Upper lobe of left lung (tissue), 6 donors: ENCODE measurements at regions not wholly inside any gene's neighbourhood (a gene's known extent, or its start where the extent isn't known, plus 50 kb on each side); places are given as distances from the start of the nearest gene placed in this dataset.

Experiments used
- ATAC-seq, 2 donors: fragments of 200-7000 bp; cut with Tn5 transposase; one replicate each; pipeline ENCODE4 v1.9.1; 2022; ENCODE audit warnings: mild to moderate bottlenecking in 2 of 2, moderate library complexity in 2 of 2; ENCODE audit not compliant: low FRiP score in 2 of 2
- DNase-seq, 2 donors: peaks; one replicate each; pipeline ENCODE4 v3.0.0-alpha.2; 2019 to 2020
- H3K27ac ChIP-seq, 4 donors: fragments of 200-600 bp; sonication (generic); one replicate each; pipeline ENCODE4 v1.5.1; 2016 to 2019
- H3K27me3 ChIP-seq, 4 donors: fragments of 200-600 bp; sonication (generic); one replicate each; pipeline ENCODE4 v1.5.1; 2017 to 2019
- H3K36me3 ChIP-seq, 4 donors: fragments of 200-600 bp; sonication (generic); one replicate each; pipeline ENCODE4 v1.5.1; 2016 to 2019
- H3K4me1 ChIP-seq, 4 donors: fragments of 200-600 bp; sonication (generic); one replicate each; pipeline ENCODE4 v1.5.1; 2018 to 2019
- H3K4me3 ChIP-seq, 4 donors: fragments of 200-600 bp; sonication (generic); one replicate each; pipeline ENCODE4 v1.5.1; 2017 to 2019; ENCODE audit warnings: mild to moderate bottlenecking in 2 of 4, moderate library complexity in 1 of 4
- H3K9me3 ChIP-seq, 4 donors: fragments of 200-600 bp; sonication (generic); one replicate each; pipeline ENCODE4 v1.5.1; 2018 to 2019
- CTCF ChIP-seq, 6 experiments: fragments of 450-650 bp in 4 of 6; fragments of 200-600 bp in 2 of 6; sonication (generic) in 2 of 6; IDR thresholded peaks; one replicate each; pipeline ENCODE4 v1.5.1; 2016 to 2019; ENCODE audit warnings: antibody characterized with exemption in 6 of 6
- EP300 ChIP-seq, 4 donors: sonication (generic); formaldehyde crosslinking; IDR thresholded peaks; one replicate each; pipeline ENCODE4 v1.5.1; 2017; ENCODE audit warnings: antibody characterized with exemption in 4 of 4, control low read depth in 2 of 4
- POLR2A ChIP-seq, 4 donors: fragments of 450-650 bp; IDR thresholded peaks; one replicate each; pipeline ENCODE4 v1.5.1; 2016 to 2017; ENCODE audit warnings: antibody characterized with exemption in 4 of 4, mild to moderate bottlenecking in 2 of 4
- POLR2AphosphoS5 ChIP-seq, 2 donors: sonication (generic); formaldehyde crosslinking; IDR thresholded peaks; one replicate each; pipeline ENCODE4 v1.5.1; 2017; ENCODE audit warnings: antibody characterized with exemption in 2 of 2
- WGBS, 2 donors: methylation state at CpG; one replicate each; pipeline ENCODE4 v1.1.5; 2017 to 2018; 5-methylcytosine and 5-hydroxymethylcytosine counted together
- donor health status: DM: no; HTN: no; CAD: no; lungs with moderate emphysema.
- donor health status: DM: no; HTN: yes; CAD: no; lungs with severe emphysema.

GRCh38 chr2:18092760-18093159, 214.3 kb downstream of the KCNS3 start:
- WGBS, 2 donors = 84 to 93% methylated on average over 1 of the region's 1 CpG
- Histone ChIP-seq H3K36me3 (no peaks in the 10 kb centered on the region), H3K4me1 (peaks cover 0 to 3% (median 0%) of the 10 kb centered on the region in 4 donors), H3K27me3 (no peaks in the 10 kb centered on the region), H3K4me3 (no peak overlapping the region), H3K27ac (no peak overlapping the region), H3K9me3 (no peaks in the 10 kb centered on the region)
- DNase-seq = no peak
- no peak for TF ChIP-seq EP300 (IDR thresholded peaks at IDR 0.05)
- no peak for TF ChIP-seq POLR2A (IDR thresholded peaks at IDR 0.05)
- TF ChIP-seq CTCF (IDR thresholded peaks at IDR 0.05) = no peak
- no peak for TF ChIP-seq POLR2AphosphoS5 (IDR thresholded peaks at IDR 0.05)
- ATAC-seq = no peak

GRCh38 chr2:18085593-18085992, 207.1 kb downstream of the KCNS3 start:
- no peaks in the 10 kb centered on the region for H3K9me3 ChIP-seq
- no peak for ATAC-seq
- no peak overlapping the region for H3K4me3 ChIP-seq
- H3K36me3 ChIP-seq = no peaks in the 10 kb centered on the region
- H3K27ac ChIP-seq = no peak overlapping the region
- TF ChIP-seq EP300 (IDR thresholded peaks at IDR 0.05) = no peak
- no peak for TF ChIP-seq POLR2AphosphoS5 (IDR thresholded peaks at IDR 0.05)
- TF ChIP-seq CTCF (IDR thresholded peaks at IDR 0.05) = no peak
- no peak for TF ChIP-seq POLR2A (IDR thresholded peaks at IDR 0.05)
- DNase-seq = no peak
- H3K4me1 ChIP-seq = no peaks in the 10 kb centered on the region
- no peaks in the 10 kb centered on the region for H3K27me3 ChIP-seq

- WGBS, 2 donors = 89 to 96% methylated on average over 3 of the region's 3 CpGs
- H3K4me3 ChIP-seq = no peak overlapping the region
- H3K9me3 ChIP-seq = no peaks in the 10 kb centered on the region
- ATAC-seq = no peak
- no peak for DNase-seq
- no peaks in the 10 kb centered on the region for H3K27me3 ChIP-seq
- no peak for TF ChIP-seq EP300 (IDR thresholded peaks at IDR 0.05)
- no peak for TF ChIP-seq CTCF (IDR thresholded peaks at IDR 0.05)
- TF ChIP-seq POLR2AphosphoS5 (IDR thresholded peaks at IDR 0.05) = no peak
- TF ChIP-seq POLR2A (IDR thresholded peaks at IDR 0.05) = no peak
- no peak overlapping the region for H3K27ac ChIP-seq
- H3K36me3 ChIP-seq = no peaks in the 10 kb centered on the region
- no peaks in the 10 kb centered on the region for H3K4me1 ChIP-seq
Measured at GRCh38 chr2:18084376-18084775, 205.9 kb downstream of the KCNS3 start.

GRCh38 chr2:18083806-18084205, 205.3 kb downstream of the KCNS3 start:
- Histone ChIP-seq H3K9me3 (no peaks in the 10 kb centered on the region), H3K4me3 (no peak overlapping the region), H3K4me1 (no peaks in the 10 kb centered on the region), H3K36me3 (no peaks in the 10 kb centered on the region), H3K27me3 (no peaks in the 10 kb centered on the region), H3K27ac (no peak overlapping the region)
- no peak for DNase-seq
- TF ChIP-seq EP300 (IDR thresholded peaks at IDR 0.05) (no peak), POLR2A (IDR thresholded peaks at IDR 0.05) (no peak), POLR2AphosphoS5 (IDR thresholded peaks at IDR 0.05) (no peak), CTCF (IDR thresholded peaks at IDR 0.05) (no peak)
- no peak for ATAC-seq
- 79% methylated on average over 3 of the region's 3 CpGs for WGBS, 2 donors

GRCh38 chr2:18078216-18078615, 199.7 kb downstream of the KCNS3 start:
- no peak for DNase-seq
- WGBS, 2 donors = 71 to 76% methylated on average over 2 of the region's 2 CpGs
- Histone ChIP-seq H3K27ac (no peak overlapping the region), H3K36me3 (no peaks in the 10 kb centered on the region), H3K4me3 (no peak overlapping the region), H3K9me3 (no peaks in the 10 kb centered on the region), H3K4me1 (no peaks in the 10 kb centered on the region), H3K27me3 (no peaks in the 10 kb centered on the region)
- TF ChIP-seq EP300 (IDR thresholded peaks at IDR 0.05) = no peak
- TF ChIP-seq CTCF (IDR thresholded peaks at IDR 0.05) = no peak
- no peak for TF ChIP-seq POLR2A (IDR thresholded peaks at IDR 0.05)
- TF ChIP-seq POLR2AphosphoS5 (IDR thresholded peaks at IDR 0.05) = no peak
- no peak for ATAC-seq
